ENCODE measurements at regions not wholly inside any gene's neighbourhood (a gene's known extent, or its start where the extent isn't known, plus 50 kb on each side); places are given as distances from the start of the nearest gene placed in this dataset.

DNA sequence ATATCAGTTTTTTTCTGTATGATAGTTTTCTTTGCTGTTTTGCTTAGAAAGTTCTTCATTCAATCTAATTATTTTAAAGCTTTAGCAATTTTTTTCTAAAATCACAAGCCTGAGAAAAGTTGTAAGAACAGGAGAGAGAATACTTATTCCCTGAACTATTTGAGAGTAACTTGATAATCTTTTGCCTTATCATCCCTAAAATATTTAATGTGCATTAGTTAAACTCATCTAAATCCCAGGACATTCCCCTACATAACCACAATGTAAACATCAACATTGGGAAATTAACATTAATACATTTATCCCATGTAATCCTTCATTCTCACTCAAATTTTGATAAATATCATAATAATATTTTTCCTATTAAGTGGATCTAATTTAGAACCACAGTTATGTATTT is 241.8 kb downstream of the CD109 start:
- TF ChIP-seq ZNF274 (IDR thresholded peaks at IDR 0.05; ENCODE audit: low read depth, low read length) (no peak), SUZ12 (IDR thresholded peaks at IDR 0.05; ENCODE audit: extremely low read depth, insufficient read depth, insufficient read length) (no peak)

Data from NT2/D1 (cell line).